ENCODE measurements at regions not wholly inside any gene's neighbourhood (a gene's known extent, or its start where the extent isn't known, plus 50 kb on each side); places are given as distances from the start of the nearest gene placed in this dataset.

DNA sequence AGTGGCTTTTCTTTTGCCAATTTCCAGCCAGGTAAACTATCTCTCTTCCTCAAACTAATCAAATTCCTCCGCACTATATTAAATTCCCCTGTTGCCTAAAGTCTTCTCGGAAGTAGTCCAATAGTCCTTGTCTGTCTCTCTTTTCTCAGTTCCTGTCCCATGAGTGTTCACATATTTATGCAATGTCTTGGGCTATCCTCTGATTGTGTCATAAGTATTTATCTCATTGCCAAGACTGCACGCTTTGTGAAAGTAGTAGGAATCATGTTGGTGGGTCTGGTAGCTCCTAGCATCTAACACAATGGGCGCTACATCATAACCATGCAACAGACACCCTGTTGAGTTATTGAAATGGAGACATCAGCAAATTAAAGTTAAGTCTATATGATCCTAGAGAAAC lies 59.9 kb upstream of the POU3F3 start:
- H3K27ac ChIP-seq: no peak overlapping the region
- no peaks in the 10 kb centered on the region for H4K20me1 ChIP-seq (ENCODE audit: insufficient read depth)
- H3K27me3 ChIP-seq (ENCODE audit: insufficient read depth, low read depth): no peaks in the 10 kb centered on the region
- no peaks in the 10 kb centered on the region for H3K79me2 ChIP-seq (ENCODE audit: insufficient read depth, low read depth)
- TF ChIP-seq, protein P1, sequence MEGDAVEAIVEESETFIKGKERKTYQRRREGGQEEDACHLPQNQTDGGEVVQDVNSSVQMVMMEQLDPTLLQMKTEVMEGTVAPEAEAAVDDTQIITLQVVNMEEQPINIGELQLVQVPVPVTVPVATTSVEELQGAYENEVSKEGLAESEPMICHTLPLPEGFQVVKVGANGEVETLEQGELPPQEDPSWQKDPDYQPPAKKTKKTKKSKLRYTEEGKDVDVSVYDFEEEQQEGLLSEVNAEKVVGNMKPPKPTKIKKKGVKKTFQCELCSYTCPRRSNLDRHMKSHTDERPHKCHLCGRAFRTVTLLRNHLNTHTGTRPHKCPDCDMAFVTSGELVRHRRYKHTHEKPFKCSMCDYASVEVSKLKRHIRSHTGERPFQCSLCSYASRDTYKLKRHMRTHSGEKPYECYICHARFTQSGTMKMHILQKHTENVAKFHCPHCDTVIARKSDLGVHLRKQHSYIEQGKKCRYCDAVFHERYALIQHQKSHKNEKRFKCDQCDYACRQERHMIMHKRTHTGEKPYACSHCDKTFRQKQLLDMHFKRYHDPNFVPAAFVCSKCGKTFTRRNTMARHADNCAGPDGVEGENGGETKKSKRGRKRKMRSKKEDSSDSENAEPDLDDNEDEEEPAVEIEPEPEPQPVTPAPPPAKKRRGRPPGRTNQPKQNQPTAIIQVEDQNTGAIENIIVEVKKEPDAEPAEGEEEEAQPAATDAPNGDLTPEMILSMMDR (conservative IDR thresholded peaks at IDR 0.05; ENCODE audit: low read depth, low read length): no peak
- H3K36me3 ChIP-seq (ENCODE audit: insufficient read depth): no peaks in the 10 kb centered on the region
- no peaks in the 10 kb centered on the region for H3K4me1 ChIP-seq (ENCODE audit: low read depth, poor library complexity, severe bottlenecking)
- no peak overlapping the region for H3K9ac ChIP-seq
- no peak overlapping the region for H3K4me2 ChIP-seq
- H2AFZ ChIP-seq (ENCODE audit: low read depth): no peak overlapping the region
- no peak overlapping the region for H3K4me3 ChIP-seq (IDR thresholded peaks at IDR 0.05; ENCODE audit: insufficient read depth, low read depth, low read length)

DNA sequence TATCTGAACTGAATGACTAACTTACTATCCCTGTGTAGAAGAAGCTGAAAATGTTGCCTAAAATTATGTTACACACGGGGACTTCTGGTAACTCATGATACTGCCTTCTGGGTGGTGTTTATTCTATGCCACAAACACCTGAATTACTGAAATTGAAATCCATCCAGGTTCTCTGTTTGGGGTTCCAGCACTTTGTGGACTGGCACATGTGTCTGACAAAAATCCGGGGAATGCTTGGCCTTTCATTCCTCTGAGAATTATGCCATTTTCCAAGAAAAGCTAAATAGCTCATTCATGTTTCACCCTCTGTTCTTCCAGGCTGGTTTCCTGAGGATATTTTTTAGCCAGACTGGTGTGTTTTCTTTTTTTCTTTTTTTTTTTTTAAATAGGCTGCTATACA lies 59.5 kb upstream of the POU3F3 start:
- Histone ChIP-seq H3K27me3 (ENCODE audit: insufficient read depth, low read depth) (no peaks in the 10 kb centered on the region), H3K27ac (no peak overlapping the region), H4K20me1 (ENCODE audit: insufficient read depth) (no peaks in the 10 kb centered on the region), H3K9ac (no peak overlapping the region), H3K36me3 (ENCODE audit: insufficient read depth) (no peaks in the 10 kb centered on the region), H3K4me2 (no peak overlapping the region), H3K4me3 (IDR thresholded peaks at IDR 0.05; ENCODE audit: insufficient read depth, low read depth, low read length) (no peak overlapping the region), H2AFZ (ENCODE audit: low read depth) (no peak overlapping the region), H3K4me1 (ENCODE audit: low read depth, poor library complexity, severe bottlenecking) (no peaks in the 10 kb centered on the region), H3K79me2 (ENCODE audit: insufficient read depth, low read depth) (no peaks in the 10 kb centered on the region)
- TF ChIP-seq, protein P1 (conservative IDR thresholded peaks at IDR 0.05; ENCODE audit: low read depth, low read length): no peak
